ENCODE measurements at regions not wholly inside any gene's neighbourhood (a gene's known extent, or its start where the extent isn't known, plus 50 kb on each side); places are given as distances from the start of the nearest gene placed in this dataset.

DNA sequence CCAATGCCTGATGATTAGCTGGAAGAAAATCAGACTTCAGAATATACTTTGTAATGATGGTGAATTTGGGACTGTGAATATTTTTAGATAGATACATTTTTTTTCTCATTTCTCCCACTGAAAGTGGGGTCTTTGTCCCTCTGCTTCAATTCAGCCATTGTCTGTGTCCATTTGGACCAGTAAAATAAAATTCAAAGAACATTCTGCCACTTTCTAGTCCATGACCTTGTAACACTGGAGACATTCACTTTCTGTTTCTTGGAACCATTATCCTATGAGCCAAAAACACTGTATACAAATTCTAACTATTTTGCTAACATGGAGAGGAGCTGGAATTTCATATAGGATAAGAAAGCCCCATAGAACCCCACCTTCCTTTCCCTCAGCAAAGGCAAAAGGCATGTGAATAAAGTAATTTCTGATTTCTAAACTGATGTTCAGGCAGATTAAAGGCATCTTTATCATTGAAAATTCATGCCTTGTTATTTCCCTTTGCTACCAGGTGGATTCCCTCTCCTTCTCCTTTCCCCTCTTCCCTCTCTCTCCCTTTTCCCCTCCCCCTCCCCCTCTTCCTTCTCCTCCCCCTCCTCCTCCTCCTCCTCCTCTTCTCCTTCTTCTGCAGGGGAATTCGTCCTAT, 2010.4 kb upstream of the LRRTM1 start:
- intact Hi-C loops (cut with micrococcal nuclease) = no loop called here
- H3K27ac Mint-ChIP-seq = no peak overlapping the region
- ChIA-PET CTCF (no interaction called here), POLR2A (no interaction called here)
- H3K36me3 Mint-ChIP-seq = no peaks in the 10 kb centered on the region
- no peaks in the 10 kb centered on the region for H3K4me1 Mint-ChIP-seq (ENCODE audit: low read depth)
- H3K27me3 Mint-ChIP-seq = no peaks in the 10 kb centered on the region
- DNase-seq = no peak
- H3K4me3 Mint-ChIP-seq = no peak overlapping the region
- H3K9me3 Mint-ChIP-seq = peaks cover 4% of the 10 kb centered on the region

- ChIA-PET CTCF (no interaction called here), POLR2A (no interaction called here)
- Mint-ChIP-seq H3K9me3 (peaks cover 24% of the 10 kb centered on the region), H3K4me1 (ENCODE audit: low read depth) (no peaks in the 10 kb centered on the region), H3K36me3 (no peaks in the 10 kb centered on the region), H3K4me3 (no peak overlapping the region), H3K27ac (no peak overlapping the region), H3K27me3 (no peaks in the 10 kb centered on the region)
- DNase-seq = no peak
- intact Hi-C loops (cut with micrococcal nuclease) = no loop called here
Measured at GRCh38 chr2:82307511-82307910, 2003.0 kb upstream of the LRRTM1 start.

DNA sequence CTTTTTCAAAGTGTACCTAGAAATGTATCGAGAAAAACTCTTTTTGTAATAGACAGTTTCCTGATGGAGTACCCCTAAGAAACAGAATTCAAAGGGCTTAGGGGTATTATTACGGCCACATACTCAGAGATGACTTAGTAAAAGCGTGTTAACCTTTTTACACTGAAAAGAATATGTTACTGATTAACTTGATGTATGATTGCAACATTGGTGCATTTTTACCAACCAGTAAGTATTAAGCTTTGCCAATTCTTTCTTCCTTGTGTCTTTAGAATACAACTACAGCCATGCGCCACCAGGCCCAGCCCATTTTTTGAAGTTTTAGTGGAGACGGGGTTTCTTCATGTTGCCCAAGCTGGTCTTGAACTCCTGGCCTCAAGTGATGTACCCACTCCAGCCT, 1997.0 kb upstream of the LRRTM1 start:
- Mint-ChIP-seq H3K4me1 (ENCODE audit: low read depth) (no peaks in the 10 kb centered on the region), H3K27ac (no peak overlapping the region), H3K36me3 (no peaks in the 10 kb centered on the region), H3K27me3 (no peaks in the 10 kb centered on the region), H3K9me3 (peaks cover 18% of the 10 kb centered on the region), H3K4me3 (no peak overlapping the region)
- CTCF ChIA-PET = no interaction called here
- intact Hi-C loops (cut with micrococcal nuclease) = no loop called here
- no peak for DNase-seq
- POLR2A ChIA-PET = no interaction called here

- ChIA-PET CTCF (no interaction called here), POLR2A (no interaction called here)
- Mint-ChIP-seq H3K4me1 (ENCODE audit: low read depth) (no peaks in the 10 kb centered on the region), H3K27me3 (no peaks in the 10 kb centered on the region), H3K27ac (no peak overlapping the region), H3K9me3 (peaks cover 30% of the 10 kb centered on the region), H3K36me3 (no peaks in the 10 kb centered on the region), H3K4me3 (no peak overlapping the region)
- no peak for DNase-seq
- intact Hi-C loops (cut with micrococcal nuclease) = no loop called here
Measured at GRCh38 chr2:82289446-82289845, 1984.9 kb upstream of the LRRTM1 start.

DNA sequence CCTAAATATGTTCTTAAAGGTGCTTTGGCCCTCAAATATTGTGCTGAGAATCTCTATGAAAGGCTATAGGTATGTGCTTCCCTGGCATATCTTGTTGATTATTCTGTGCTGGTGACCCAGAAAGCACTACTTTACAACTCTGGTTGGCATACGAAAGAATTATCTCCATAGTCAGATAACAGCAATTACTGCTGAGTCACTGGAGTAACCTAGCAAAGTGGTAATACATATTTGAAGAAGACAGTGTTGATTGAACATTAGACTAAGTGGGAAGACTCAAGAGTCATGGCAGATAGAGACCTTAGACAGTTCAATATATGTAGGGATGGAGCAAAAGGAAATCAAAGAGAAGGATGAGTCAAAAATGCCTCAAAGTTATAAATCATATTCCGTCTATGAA, 1978.5 kb upstream of the LRRTM1 start:
- H3K36me3 Mint-ChIP-seq = no peaks in the 10 kb centered on the region
- H3K4me3 Mint-ChIP-seq = no peak overlapping the region
- CTCF ChIA-PET = no interaction called here

DNA sequence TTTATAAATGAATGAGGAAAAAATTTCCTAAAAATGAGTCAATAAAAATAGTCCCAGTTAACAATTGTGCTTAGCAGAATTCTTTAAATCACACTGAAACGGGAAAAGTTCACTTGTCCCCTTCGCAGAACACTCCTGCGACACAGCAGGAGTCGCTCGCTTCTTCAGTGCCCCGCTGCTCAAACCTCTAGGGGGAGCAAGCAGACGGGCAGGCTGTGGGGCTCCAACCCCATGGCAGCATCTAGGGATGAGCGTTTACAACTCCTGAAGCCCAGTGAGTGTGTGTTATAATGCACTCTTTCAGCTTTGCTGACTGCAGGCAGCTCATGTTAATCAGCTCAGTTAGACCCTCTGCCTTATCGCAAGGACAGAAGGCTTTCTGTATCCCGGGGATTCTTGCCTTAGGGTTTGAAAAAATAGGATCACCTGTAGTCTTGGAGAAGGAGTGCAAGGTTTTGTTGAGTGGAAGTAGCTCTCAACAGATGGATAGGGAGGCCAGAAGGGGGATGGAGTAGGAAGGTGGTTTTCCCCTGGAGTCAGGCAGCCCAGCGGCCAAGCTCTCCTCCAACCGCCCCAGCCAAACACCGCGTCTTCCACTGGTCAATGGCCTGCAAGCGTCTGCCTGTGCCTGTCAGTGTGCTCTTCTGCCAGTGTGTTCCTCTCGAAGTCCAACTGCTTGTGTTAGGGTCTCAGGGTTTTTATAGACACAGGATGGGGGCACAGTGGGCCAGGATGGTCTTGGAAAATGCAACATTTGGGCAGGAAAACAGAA, 1977.7 kb upstream of the LRRTM1 start:
- Mint-ChIP-seq H3K27me3 (no peaks in the 10 kb centered on the region), H3K4me1 (ENCODE audit: low read depth) (no peaks in the 10 kb centered on the region), H3K9me3 (peaks cover 21% of the 10 kb centered on the region), H3K4me3 (no peak overlapping the region), H3K36me3 (no peaks in the 10 kb centered on the region), H3K27ac (no peak overlapping the region)
- POLR2A ChIA-PET = no interaction called here
- intact Hi-C loops (cut with micrococcal nuclease) = no loop called here
- no peak for DNase-seq
- CTCF ChIA-PET = no interaction called here

More for the DNA sequence above, 1978.5 kb upstream of the LRRTM1 start:
- POLR2A ChIA-PET = no interaction called here
- H3K27ac Mint-ChIP-seq = no peak overlapping the region
- H3K4me1 Mint-ChIP-seq (ENCODE audit: low read depth) = no peaks in the 10 kb centered on the region
- no peaks in the 10 kb centered on the region for H3K27me3 Mint-ChIP-seq
- H3K9me3 Mint-ChIP-seq = peaks cover 18% of the 10 kb centered on the region
- intact Hi-C loops (cut with micrococcal nuclease) = no loop called here
- no peak for DNase-seq

GRCh38 chr2:82279367-82279766, 1974.8 kb upstream of the LRRTM1 start:
- Mint-ChIP-seq H3K4me1 (ENCODE audit: low read depth) (no peaks in the 10 kb centered on the region), H3K27me3 (no peaks in the 10 kb centered on the region), H3K27ac (no peak overlapping the region), H3K36me3 (no peaks in the 10 kb centered on the region), H3K4me3 (no peak overlapping the region), H3K9me3 (peaks cover 18% of the 10 kb centered on the region)
- ChIA-PET POLR2A (no interaction called here), CTCF (no interaction called here)
- intact Hi-C loops (cut with micrococcal nuclease) = no loop called here
- no peak for DNase-seq

GRCh38 chr2:82278416-82278815, 1973.9 kb upstream of the LRRTM1 start:
- no peaks in the 10 kb centered on the region for H3K36me3 Mint-ChIP-seq
- no peaks in the 10 kb centered on the region for H3K27me3 Mint-ChIP-seq
- H3K4me3 Mint-ChIP-seq = no peak overlapping the region
- no peak overlapping the region for H3K27ac Mint-ChIP-seq
- peaks cover 20% of the 10 kb centered on the region for H3K9me3 Mint-ChIP-seq
- intact Hi-C loops (cut with micrococcal nuclease) = no loop called here
- ChIA-PET CTCF (no interaction called here), POLR2A (no interaction called here)
- no peaks in the 10 kb centered on the region for H3K4me1 Mint-ChIP-seq (ENCODE audit: low read depth)
- DNase-seq = no peak

DNA sequence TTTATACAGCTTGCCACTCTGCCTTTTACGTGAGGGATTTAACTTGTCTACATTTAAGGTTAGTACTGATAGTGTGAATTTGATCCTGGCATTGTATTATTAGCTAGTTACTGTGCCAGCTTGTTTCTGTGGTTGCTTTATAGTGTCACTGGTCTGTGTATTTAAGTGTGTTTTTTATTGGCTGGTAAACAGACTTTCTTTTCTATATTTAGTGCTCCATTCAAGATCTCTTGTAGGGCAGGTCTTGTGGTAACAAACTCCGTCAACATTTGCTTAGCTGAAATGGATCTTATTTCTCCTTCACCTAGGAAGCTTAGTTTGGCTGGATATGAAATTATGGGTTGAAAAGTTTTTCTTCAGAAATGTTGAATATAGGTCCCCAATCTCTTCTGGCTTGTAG, 1971.0 kb upstream of the LRRTM1 start:
- no peaks in the 10 kb centered on the region for H3K27me3 Mint-ChIP-seq
- intact Hi-C loops (cut with micrococcal nuclease) = no loop called here
- H3K9me3 Mint-ChIP-seq = peaks cover 18% of the 10 kb centered on the region
- H3K27ac Mint-ChIP-seq = no peak overlapping the region
- no peak for DNase-seq
- no peaks in the 10 kb centered on the region for H3K36me3 Mint-ChIP-seq
- H3K4me3 Mint-ChIP-seq = no peak overlapping the region
- H3K4me1 Mint-ChIP-seq (ENCODE audit: low read depth) = no peaks in the 10 kb centered on the region
- ChIA-PET CTCF (no interaction called here), POLR2A (no interaction called here)

DNA sequence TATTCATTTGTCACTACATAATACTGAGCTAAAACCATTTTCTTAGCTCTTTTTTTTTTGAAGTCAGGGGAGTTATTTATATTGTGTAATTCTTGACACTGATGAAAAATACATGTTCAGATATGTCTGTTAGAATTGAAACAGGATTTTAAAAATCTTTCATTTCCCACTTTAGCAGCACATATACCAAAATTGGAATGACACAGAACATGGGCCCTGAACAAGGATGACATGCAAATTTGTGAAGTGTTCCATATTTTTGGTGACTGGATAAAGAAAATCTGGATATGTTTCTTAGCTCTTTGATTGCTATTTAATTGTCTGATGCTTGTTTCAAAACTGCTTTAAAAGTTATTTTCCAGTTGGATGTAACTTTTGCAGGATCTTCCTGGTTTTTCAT, 1963.9 kb upstream of the LRRTM1 start:
- DNase-seq = no peak
- H3K4me1 Mint-ChIP-seq (ENCODE audit: low read depth) = no peaks in the 10 kb centered on the region
- H3K4me3 Mint-ChIP-seq = no peak overlapping the region
- intact Hi-C loops (cut with micrococcal nuclease) = no loop called here
- no peak overlapping the region for H3K27ac Mint-ChIP-seq
- CTCF ChIA-PET = no interaction called here
- no peaks in the 10 kb centered on the region for H3K36me3 Mint-ChIP-seq
- POLR2A ChIA-PET = no interaction called here
- H3K27me3 Mint-ChIP-seq = no peaks in the 10 kb centered on the region
- H3K9me3 Mint-ChIP-seq = peaks cover 5% of the 10 kb centered on the region

DNA sequence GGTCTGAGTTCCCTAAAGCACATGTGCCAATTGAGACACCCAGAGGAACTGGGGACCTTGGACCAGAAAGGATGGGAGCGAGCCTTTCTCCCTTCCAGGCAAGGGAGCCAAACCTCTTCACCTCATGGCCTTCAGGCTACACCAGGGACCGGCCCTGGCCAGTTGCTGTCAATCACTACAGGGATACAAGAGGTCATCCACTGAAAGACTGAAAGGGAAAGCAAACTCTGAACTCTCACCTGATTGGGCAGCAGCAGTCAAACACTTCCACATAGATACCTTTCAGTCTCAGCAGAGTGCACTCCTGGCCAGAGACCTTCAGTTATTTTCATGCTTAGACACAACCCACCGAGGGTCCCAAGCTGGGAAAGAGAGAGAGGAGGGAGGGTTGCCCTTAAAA, 1956.0 kb upstream of the LRRTM1 start:
- H3K27me3 Mint-ChIP-seq = no peaks in the 10 kb centered on the region
- H3K36me3 Mint-ChIP-seq = no peaks in the 10 kb centered on the region
- intact Hi-C loops (cut with micrococcal nuclease) = no loop called here
- ChIA-PET CTCF (no interaction called here), POLR2A (no interaction called here)
- DNase-seq = no peak
- H3K9me3 Mint-ChIP-seq = peaks cover 29% of the 10 kb centered on the region
- no peak overlapping the region for H3K4me3 Mint-ChIP-seq
- no peak overlapping the region for H3K27ac Mint-ChIP-seq
- H3K4me1 Mint-ChIP-seq (ENCODE audit: low read depth) = no peaks in the 10 kb centered on the region

- Mint-ChIP-seq H3K4me3 (no peak overlapping the region), H3K36me3 (no peaks in the 10 kb centered on the region), H3K27ac (no peak overlapping the region), H3K9me3 (peaks cover 32% of the 10 kb centered on the region), H3K27me3 (no peaks in the 10 kb centered on the region), H3K4me1 (ENCODE audit: low read depth) (no peaks in the 10 kb centered on the region)
- CTCF ChIA-PET = no interaction called here
- POLR2A ChIA-PET = no interaction called here
- no peak for DNase-seq
- intact Hi-C loops (cut with micrococcal nuclease) = no loop called here
Measured at GRCh38 chr2:82259551-82259950, 1955.0 kb upstream of the LRRTM1 start.

GRCh38 chr2:82257796-82258555, 1953.4 kb upstream of the LRRTM1 start:
- no peaks in the 10 kb centered on the region for H3K4me1 Mint-ChIP-seq (ENCODE audit: low read depth)
- intact Hi-C loops (cut with micrococcal nuclease) = no loop called here
- ChIA-PET CTCF (no interaction called here), POLR2A (no interaction called here)
- H3K36me3 Mint-ChIP-seq = no peaks in the 10 kb centered on the region
- peaks cover 41% of the 10 kb centered on the region for H3K9me3 Mint-ChIP-seq
- no peak for DNase-seq
- H3K27ac Mint-ChIP-seq = no peak overlapping the region
- H3K4me3 Mint-ChIP-seq = no peak overlapping the region
- H3K27me3 Mint-ChIP-seq = no peaks in the 10 kb centered on the region

Data from activated CD4-positive, alpha-beta memory T cell treated with anti-CD3 and anti-CD28 coated beads for 36 hours (primary cell).